RWPE2 (cell line): ENCODE measurements at regions not wholly inside any gene's neighbourhood (a gene's known extent, or its start where the extent isn't known, plus 50 kb on each side); places are given as distances from the start of the nearest gene placed in this dataset.
A peak's percentile ranks its signal among the peaks of the same experiment; 100 is the strongest.

Experiments
- ATAC-seq: fragments of 200-7000 bp; cut with Tn5 transposase; 3 replicates; pipeline ENCODE4 v1.9.1; 2021; ENCODE audit warnings: low read depth
- DNase-seq: peaks from one replicate; pipeline ENCODE4 v3.0.0-alpha.2; 2020; ENCODE audit warnings: low spot score
- H3K27ac ChIP-seq: fragments of 450-650 bp; 2 replicates; pipeline ENCODE4 v1.5.1; 2017; ENCODE audit warnings: mild to moderate bottlenecking; ENCODE audit not compliant: poor library complexity, severe bottlenecking
- H3K27me3 ChIP-seq: fragments of 250-450 bp; sonication (Bioruptor Pico); 2 replicates; pipeline ENCODE4 v1.5.1; 2021; ENCODE audit warnings: mild to moderate bottlenecking, moderate library complexity; ENCODE audit not compliant: insufficient read depth, poor library complexity, severe bottlenecking
- H3K36me3 ChIP-seq: fragments of 250-450 bp; sonication (Bioruptor Pico); 2 replicates; pipeline ENCODE4 v1.5.1; 2020; ENCODE audit warnings: low read depth, mild to moderate bottlenecking, moderate library complexity
- H3K4me1 ChIP-seq: fragments of 250-450 bp; sonication (Bioruptor Pico); 2 replicates; pipeline ENCODE4 v1.5.1; 2021; ENCODE audit warnings: mild to moderate bottlenecking, moderate library complexity; ENCODE audit not compliant: insufficient read depth, poor library complexity, severe bottlenecking
- H3K4me3 ChIP-seq: fragments of 250-450 bp; sonication (Bioruptor Pico); 2 replicates; pipeline ENCODE4 v1.5.1; 2021; ENCODE audit warnings: mild to moderate bottlenecking, moderate library complexity; ENCODE audit not compliant: severe bottlenecking
- H3K9me3 ChIP-seq: fragments of 250-450 bp; sonication (Bioruptor Pico); 2 replicates; pipeline ENCODE4 v1.5.1; 2021; ENCODE audit warnings: mild to moderate bottlenecking, moderate library complexity; ENCODE audit not compliant: severe bottlenecking
- TF ChIP-seq, protein P1 (sequence below): fragments of 450-650 bp; IDR thresholded peaks from one replicate; pipeline ENCODE4 v1.5.1; 2017; ENCODE audit warnings: mild to moderate bottlenecking, moderate library complexity; ENCODE audit not compliant: poor library complexity, severe bottlenecking

DNA sequence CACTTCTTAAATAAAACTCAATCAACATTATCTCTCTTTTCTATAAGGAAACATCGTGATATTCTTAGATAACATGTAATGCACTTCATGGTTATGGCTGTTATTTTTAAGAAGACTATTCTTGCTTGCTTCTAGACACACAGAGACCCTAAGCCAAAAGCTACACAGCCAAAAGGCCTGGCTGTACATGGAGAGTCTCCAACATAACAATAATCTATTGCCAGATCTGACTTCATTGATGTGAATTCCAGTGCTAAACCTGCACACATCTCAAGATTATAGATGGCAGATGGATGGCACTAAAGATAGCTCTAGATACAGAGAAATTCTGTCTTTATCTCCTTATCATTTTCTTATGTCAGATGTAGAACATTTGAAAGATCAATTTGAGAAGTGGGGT is 811.6 kb upstream of the ZNF608 start:
- no peaks in the 10 kb centered on the region for H3K36me3 ChIP-seq
- TF ChIP-seq, protein P1, sequence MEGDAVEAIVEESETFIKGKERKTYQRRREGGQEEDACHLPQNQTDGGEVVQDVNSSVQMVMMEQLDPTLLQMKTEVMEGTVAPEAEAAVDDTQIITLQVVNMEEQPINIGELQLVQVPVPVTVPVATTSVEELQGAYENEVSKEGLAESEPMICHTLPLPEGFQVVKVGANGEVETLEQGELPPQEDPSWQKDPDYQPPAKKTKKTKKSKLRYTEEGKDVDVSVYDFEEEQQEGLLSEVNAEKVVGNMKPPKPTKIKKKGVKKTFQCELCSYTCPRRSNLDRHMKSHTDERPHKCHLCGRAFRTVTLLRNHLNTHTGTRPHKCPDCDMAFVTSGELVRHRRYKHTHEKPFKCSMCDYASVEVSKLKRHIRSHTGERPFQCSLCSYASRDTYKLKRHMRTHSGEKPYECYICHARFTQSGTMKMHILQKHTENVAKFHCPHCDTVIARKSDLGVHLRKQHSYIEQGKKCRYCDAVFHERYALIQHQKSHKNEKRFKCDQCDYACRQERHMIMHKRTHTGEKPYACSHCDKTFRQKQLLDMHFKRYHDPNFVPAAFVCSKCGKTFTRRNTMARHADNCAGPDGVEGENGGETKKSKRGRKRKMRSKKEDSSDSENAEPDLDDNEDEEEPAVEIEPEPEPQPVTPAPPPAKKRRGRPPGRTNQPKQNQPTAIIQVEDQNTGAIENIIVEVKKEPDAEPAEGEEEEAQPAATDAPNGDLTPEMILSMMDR = no peak
- no peaks in the 10 kb centered on the region for H3K9me3 ChIP-seq
- H3K27me3 ChIP-seq = no peaks in the 10 kb centered on the region
- H3K4me3 ChIP-seq = no peak overlapping the region
- peak overlapping the region; percentile 72 for H3K27ac ChIP-seq
- DNase-seq (no peak), ATAC-seq (no peak)
- peaks cover 26% of the 10 kb centered on the region for H3K4me1 ChIP-seq

DNA sequence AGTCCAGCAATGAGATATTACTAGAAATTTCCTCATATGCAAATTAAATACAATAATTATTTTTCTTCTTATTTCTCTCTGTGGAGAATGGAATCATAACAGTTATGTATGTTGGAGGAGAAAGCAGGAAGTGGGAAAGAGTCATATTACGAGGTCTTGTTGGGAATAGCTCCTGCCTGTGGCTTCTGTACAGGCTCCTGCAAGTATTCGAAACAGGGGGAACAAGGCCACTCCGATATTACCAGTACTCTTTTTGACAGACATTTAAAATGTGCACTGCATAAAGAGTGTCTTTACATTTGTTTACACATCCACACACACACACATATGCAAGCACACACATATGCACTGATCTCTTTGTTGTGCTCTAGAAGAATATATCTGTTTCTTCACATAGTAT is 812.0 kb upstream of the ZNF608 start:
- H3K4me1 ChIP-seq = peaks cover 26% of the 10 kb centered on the region
- no peaks in the 10 kb centered on the region for H3K9me3 ChIP-seq
- H3K27ac ChIP-seq = peak overlapping the region; percentile 72
- no peaks in the 10 kb centered on the region for H3K36me3 ChIP-seq
- TF ChIP-seq, protein P1 = no peak
- no peak overlapping the region for H3K4me3 ChIP-seq
- DNase-seq (no peak), ATAC-seq (no peak)
- H3K27me3 ChIP-seq = no peaks in the 10 kb centered on the region

DNA sequence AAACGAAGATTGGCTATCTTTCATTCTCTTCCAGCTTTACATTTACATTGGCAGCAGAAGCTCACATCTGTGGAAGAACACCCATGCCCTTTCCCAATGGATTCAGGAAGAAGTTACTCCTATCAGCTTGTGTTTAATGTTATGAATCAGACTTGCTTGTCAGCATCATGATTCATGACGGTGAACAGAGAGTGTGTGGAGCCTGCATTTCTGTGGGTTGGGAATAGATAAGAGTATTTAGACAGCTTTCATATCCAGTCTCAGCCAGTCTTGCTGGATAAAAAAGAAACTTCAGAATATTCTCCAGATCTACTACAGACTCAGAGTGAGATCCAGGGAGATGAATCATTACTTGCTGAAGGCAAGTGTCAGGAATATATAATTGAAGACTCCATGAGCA is 812.9 kb upstream of the ZNF608 start:
- Histone ChIP-seq H3K9me3 (no peaks in the 10 kb centered on the region), H3K27ac (peak overlapping the region; percentile 72), H3K27me3 (no peaks in the 10 kb centered on the region), H3K4me3 (no peak overlapping the region), H3K4me1 (peaks cover 24% of the 10 kb centered on the region), H3K36me3 (no peaks in the 10 kb centered on the region)
- ATAC-seq (peak; percentile 98), DNase-seq (peak; percentile 69)
- TF ChIP-seq, protein P1 = no peak

DNA sequence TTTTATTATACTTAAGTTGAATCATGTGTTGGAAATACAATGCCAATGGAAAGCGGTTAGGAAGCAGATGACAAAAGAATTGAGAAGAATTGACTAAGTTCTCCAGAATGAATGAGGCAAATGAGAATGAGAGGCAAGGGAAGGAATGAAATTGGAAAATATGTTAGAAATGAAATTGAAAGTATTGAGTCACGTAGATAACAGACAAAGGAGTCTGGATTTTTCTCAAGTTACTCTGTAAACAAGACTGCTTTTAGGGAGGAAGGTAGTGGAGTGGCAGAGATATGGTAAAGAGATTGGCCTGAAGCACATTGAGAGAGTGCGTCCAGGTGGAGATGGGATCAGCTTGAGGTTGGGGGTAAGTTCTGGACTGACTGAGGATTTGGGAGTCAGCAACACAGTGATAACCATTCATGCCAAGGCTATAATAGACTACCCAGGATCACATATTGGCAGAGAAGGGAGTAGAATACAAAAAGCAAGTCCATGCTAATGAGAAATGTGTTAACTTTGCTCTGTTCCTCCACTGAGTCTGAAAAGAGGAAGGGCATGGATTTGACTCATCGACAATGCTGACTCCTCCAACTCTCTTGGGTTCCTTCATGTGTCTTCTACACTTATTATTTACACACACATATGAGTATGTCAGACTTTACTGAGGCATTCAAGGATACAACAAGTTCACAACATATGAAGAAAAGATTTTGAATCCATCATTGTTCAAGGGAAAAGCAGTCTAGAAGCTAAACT is 814.2 kb upstream of the ZNF608 start:
- no peaks in the 10 kb centered on the region for H3K9me3 ChIP-seq
- TF ChIP-seq, protein P1 = no peak
- no peaks in the 10 kb centered on the region for H3K27me3 ChIP-seq
- no peak overlapping the region for H3K4me3 ChIP-seq
- H3K4me1 ChIP-seq = peaks cover 24% of the 10 kb centered on the region
- H3K36me3 ChIP-seq = no peaks in the 10 kb centered on the region
- peak overlapping the region; percentile 72 for H3K27ac ChIP-seq
- ATAC-seq = no peak; the same call in 2 of the 3 replicates
- DNase-seq = no peak

DNA sequence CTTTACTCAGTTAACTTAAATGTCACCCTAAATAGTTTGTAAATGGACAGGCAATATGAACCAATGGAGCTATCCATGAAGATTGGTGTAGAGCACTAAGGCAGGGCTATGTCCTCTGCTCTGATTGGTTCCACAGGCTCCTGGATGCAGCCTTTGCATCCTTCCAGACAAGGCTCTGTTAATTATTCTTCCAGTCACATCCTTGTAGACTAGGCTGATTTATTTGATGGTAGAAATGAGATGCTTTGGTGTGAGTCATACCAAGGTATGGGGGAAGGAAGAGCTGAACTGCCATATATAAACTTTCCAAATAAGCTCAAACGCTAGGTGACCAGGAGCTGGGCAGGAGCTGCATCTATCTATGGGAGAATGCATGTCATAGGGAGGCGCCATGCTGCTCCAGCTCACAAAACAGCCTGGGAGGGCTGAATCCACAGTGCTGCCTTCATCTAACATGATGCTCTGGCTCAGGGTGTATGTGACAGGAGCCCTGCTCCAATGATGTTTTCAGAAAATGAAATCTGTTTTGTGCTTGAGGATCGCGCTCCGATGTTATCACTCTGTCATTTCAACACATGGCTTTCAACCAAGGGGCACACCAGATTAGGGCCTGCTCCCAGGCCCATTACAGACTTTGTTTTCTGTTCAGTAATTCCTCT is 818.0 kb upstream of the ZNF608 start:
- Histone ChIP-seq H3K27ac (no peak overlapping the region), H3K36me3 (no peaks in the 10 kb centered on the region), H3K4me1 (peaks cover 11% of the 10 kb centered on the region), H3K9me3 (no peaks in the 10 kb centered on the region), H3K4me3 (no peak overlapping the region), H3K27me3 (no peaks in the 10 kb centered on the region)
- TF ChIP-seq, protein P1 = no peak
- ATAC-seq (no peak), DNase-seq (no peak)
